ENCODE measurements at regions not wholly inside any gene's neighbourhood (a gene's known extent, or its start where the extent isn't known, plus 50 kb on each side); places are given as distances from the start of the nearest gene placed in this dataset.

DNA sequence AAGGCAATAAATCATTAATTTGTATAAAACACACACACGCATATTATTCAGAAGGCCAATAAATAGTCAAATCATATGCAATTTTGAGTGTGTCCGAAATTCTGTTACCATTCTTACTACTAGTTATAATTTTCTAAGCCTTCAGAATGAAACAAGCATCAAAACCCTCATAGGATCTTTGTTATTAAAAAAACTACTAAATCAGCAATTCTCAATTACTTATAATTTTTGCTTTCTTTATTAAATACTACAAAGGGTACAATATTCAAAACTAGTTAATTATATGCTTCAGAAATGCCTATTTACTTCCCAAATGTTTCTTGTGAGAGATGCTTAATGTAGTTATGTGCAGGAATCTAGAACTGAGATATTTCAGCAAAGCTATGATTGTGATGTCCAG, 413.1 kb upstream of the KIF2B start:
- TF ChIP-seq, protein P1, sequence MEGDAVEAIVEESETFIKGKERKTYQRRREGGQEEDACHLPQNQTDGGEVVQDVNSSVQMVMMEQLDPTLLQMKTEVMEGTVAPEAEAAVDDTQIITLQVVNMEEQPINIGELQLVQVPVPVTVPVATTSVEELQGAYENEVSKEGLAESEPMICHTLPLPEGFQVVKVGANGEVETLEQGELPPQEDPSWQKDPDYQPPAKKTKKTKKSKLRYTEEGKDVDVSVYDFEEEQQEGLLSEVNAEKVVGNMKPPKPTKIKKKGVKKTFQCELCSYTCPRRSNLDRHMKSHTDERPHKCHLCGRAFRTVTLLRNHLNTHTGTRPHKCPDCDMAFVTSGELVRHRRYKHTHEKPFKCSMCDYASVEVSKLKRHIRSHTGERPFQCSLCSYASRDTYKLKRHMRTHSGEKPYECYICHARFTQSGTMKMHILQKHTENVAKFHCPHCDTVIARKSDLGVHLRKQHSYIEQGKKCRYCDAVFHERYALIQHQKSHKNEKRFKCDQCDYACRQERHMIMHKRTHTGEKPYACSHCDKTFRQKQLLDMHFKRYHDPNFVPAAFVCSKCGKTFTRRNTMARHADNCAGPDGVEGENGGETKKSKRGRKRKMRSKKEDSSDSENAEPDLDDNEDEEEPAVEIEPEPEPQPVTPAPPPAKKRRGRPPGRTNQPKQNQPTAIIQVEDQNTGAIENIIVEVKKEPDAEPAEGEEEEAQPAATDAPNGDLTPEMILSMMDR (IDR thresholded peaks at IDR 0.05; ENCODE audit: insufficient read depth, low read depth, low read length): no peak
- no peak for TF ChIP-seq EZH2 (IDR thresholded peaks at IDR 0.05; ENCODE audit: insufficient read depth, low read length)

Measured in astrocyte (in vitro differentiated cells and primary cell).